Keratinocyte (primary cell): ENCODE measurements at regions not wholly inside any gene's neighbourhood (a gene's known extent, or its start where the extent isn't known, plus 50 kb on each side); places are given as distances from the start of the nearest gene placed in this dataset.

Experiments
- DNase-seq: peaks from one replicate; pipeline ENCODE4 v3.0.0-alpha.2; 2011; ENCODE audit warnings: low read depth, missing footprints, low spot score
- FAIRE-seq: peaks from 2 replicates; lab custom pipeline; 2011; peaks lifted over from hg19 to GRCh38; lab: Jason Lieb, UNC
- H2AFZ ChIP-seq: 2 replicates; pipeline ENCODE4 v1.6.0; 2012; ENCODE audit warnings: low read length, control low read depth, inconsistent platforms; ENCODE audit not compliant: control insufficient read depth
- H3K27ac ChIP-seq: 2 replicates; pipeline ENCODE4 v1.5.1; 2011; ENCODE audit warnings: low read length; ENCODE audit not compliant: control insufficient read depth, insufficient read depth
- H3K27me3 ChIP-seq: 3 replicates; pipeline ENCODE4 v1.6.0; 2011; ENCODE audit warnings: low read length; ENCODE audit not compliant: control insufficient read depth, insufficient read depth; ENCODE audit errors: extremely low read depth
- H3K36me3 ChIP-seq, 2 experiments: 2 replicates in 1 of 2; 3 replicates in 1 of 2; pipeline ENCODE4 v1.5.1; 2011; ENCODE audit warnings: low read length in 2 of 2, mild to moderate bottlenecking in 1 of 2; ENCODE audit not compliant: control insufficient read depth in 2 of 2, insufficient read depth in 2 of 2; ENCODE audit errors: extremely low read depth in 1 of 2
- H3K4me1 ChIP-seq: 3 replicates; pipeline ENCODE4 v1.5.1; 2011; ENCODE audit warnings: low read length; ENCODE audit not compliant: control insufficient read depth, insufficient read depth; ENCODE audit errors: extremely low read depth
- H3K4me2 ChIP-seq: 3 replicates; pipeline ENCODE4 v1.6.0; 2011; ENCODE audit warnings: low read depth, low read length; ENCODE audit not compliant: control insufficient read depth, insufficient read depth; ENCODE audit errors: extremely low read depth
- H3K4me3 ChIP-seq, 3 experiments: fragments of 200-600 bp in 1 of 3; sonication (generic) in 1 of 3; 2 replicates in 2 of 3; 3 replicates in 1 of 3; pipeline ENCODE4 v1.5.1; 2011 to 2016; ENCODE audit warnings: low read length in 3 of 3, mild to moderate bottlenecking in 3 of 3, control low read depth in 2 of 3, inconsistent platforms in 1 of 3, low read depth in 1 of 3, mixed read lengths in 1 of 3, mixed run types in 1 of 3, moderate library complexity in 1 of 3; ENCODE audit not compliant: control insufficient read depth in 2 of 3, insufficient read depth in 2 of 3; ENCODE audit errors: extremely low read depth in 1 of 3
- H3K79me2 ChIP-seq: 2 replicates; pipeline ENCODE4 v1.6.0; 2012; ENCODE audit warnings: low read length; ENCODE audit not compliant: control insufficient read depth, insufficient read depth
- H3K9ac ChIP-seq: 3 replicates; pipeline ENCODE4 v1.6.0; 2011; ENCODE audit warnings: low read length; ENCODE audit not compliant: control insufficient read depth, insufficient read depth; ENCODE audit errors: extremely low read depth
- H3K9me1 ChIP-seq: 3 replicates; pipeline ENCODE4 v1.6.0; 2011; ENCODE audit warnings: low read length; ENCODE audit not compliant: control insufficient read depth, insufficient read depth; ENCODE audit errors: extremely low read depth
- H3K9me3 ChIP-seq: 2 replicates; pipeline ENCODE4 v1.5.1; 2012; ENCODE audit warnings: low read depth, low read length; ENCODE audit not compliant: control insufficient read depth
- H4K20me1 ChIP-seq: 3 replicates; pipeline ENCODE4 v1.6.0; 2011; ENCODE audit warnings: low read length; ENCODE audit not compliant: control insufficient read depth, insufficient read depth; ENCODE audit errors: extremely low read depth
- EZH2 ChIP-seq: IDR thresholded peaks from one replicate; pipeline ENCODE4 v1.6.1; 2012; ENCODE audit warnings: inconsistent platforms, mild to moderate bottlenecking, low read length, moderate library complexity
- dilution Hi-C: fragments of 300-500 bp; cut with MboI; formaldehyde crosslinking; loops from one replicate; pipeline ENCODE4 v1.7.0; 2020; ENCODE audit warnings: low sequenced_read_pairs; ENCODE audit not compliant: extremely low pct_ligation_motif_present
- TF ChIP-seq, protein P1 (sequence below), 3 experiments: IDR thresholded peaks in 1 of 3; conservative IDR thresholded peaks in 1 of 3; optimal IDR thresholded peaks in 1 of 3; 2 replicates in 2 of 3; 3 replicates in 1 of 3; pipeline versions ENCODE3 to v1.5.1; 2011; ENCODE audit warnings: low read length in 3 of 3, mild to moderate bottlenecking in 3 of 3, moderate library complexity in 2 of 3, control low read depth in 1 of 3, inconsistent platforms in 1 of 3; ENCODE audit not compliant: insufficient read depth in 2 of 3; ENCODE audit errors: extremely low read depth in 1 of 3

DNA sequence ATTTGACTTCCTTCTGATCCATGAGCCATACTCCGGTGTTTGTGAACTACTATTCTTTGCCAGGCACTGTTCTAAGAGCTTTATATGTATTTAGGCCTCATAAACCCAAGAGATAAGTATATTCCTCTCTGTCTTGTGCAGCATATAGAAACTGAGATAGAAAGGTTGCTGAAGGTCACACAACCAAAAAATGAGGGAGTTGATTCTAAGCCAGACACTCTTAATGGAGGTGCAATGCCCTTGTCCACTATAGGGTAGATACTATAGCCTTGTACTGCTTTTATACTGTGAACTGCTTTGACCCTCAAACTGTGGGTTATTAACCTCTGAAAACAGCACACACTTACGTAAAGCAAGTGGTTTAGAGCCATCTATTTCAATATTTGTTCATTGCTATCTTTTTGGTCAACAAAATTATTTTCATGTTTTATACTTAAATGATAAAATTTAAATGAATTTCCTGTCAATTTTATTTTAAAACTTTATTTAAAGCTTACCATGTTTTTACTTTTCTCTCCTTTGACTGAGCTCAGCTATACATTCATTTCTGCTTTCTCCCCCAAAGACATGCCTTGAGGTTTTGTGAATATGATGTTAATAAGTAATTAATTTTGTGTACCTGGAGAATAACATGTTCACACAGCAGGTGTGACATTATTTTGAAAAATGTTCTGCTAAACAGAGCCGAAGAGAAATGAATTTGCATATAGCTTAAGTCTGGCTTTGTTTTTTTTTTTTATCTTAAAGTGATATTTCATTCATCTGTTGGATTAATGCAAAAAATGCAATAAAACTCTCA lies 687.3 kb downstream of the DNAJB9 start:
- DNase-seq (no peak), FAIRE-seq (no peak)
- TF ChIP-seq, protein P1, sequence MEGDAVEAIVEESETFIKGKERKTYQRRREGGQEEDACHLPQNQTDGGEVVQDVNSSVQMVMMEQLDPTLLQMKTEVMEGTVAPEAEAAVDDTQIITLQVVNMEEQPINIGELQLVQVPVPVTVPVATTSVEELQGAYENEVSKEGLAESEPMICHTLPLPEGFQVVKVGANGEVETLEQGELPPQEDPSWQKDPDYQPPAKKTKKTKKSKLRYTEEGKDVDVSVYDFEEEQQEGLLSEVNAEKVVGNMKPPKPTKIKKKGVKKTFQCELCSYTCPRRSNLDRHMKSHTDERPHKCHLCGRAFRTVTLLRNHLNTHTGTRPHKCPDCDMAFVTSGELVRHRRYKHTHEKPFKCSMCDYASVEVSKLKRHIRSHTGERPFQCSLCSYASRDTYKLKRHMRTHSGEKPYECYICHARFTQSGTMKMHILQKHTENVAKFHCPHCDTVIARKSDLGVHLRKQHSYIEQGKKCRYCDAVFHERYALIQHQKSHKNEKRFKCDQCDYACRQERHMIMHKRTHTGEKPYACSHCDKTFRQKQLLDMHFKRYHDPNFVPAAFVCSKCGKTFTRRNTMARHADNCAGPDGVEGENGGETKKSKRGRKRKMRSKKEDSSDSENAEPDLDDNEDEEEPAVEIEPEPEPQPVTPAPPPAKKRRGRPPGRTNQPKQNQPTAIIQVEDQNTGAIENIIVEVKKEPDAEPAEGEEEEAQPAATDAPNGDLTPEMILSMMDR (optimal IDR thresholded peaks at IDR 0.05 in 1 of 3, IDR thresholded peaks at IDR 0.05 in 1 of 3, conservative IDR thresholded peaks at IDR 0.05 in 1 of 3; ENCODE audit: extremely low read depth in 1 of 3, insufficient read depth in 2 of 3, low read length in 3 of 3), result no peak
- TF ChIP-seq EZH2, result no peak
- no peak overlapping the region for H3K27ac ChIP-seq
- no peaks in the 10 kb centered on the region for H3K79me2 ChIP-seq
- H4K20me1 ChIP-seq, result no peaks in the 10 kb centered on the region
- peaks cover 3% of the 10 kb centered on the region for H3K4me1 ChIP-seq
- no peak overlapping the region for H3K4me3 ChIP-seq
- H3K27me3 ChIP-seq, result no peaks in the 10 kb centered on the region
- no peaks in the 10 kb centered on the region for H3K9me3 ChIP-seq
- H3K9ac ChIP-seq, result no peak overlapping the region
- no peaks in the 10 kb centered on the region for H3K9me1 ChIP-seq
- dilution Hi-C loops, result no loop called here
- H3K36me3 ChIP-seq, result no peaks in the 10 kb centered on the region
- no peak overlapping the region for H3K4me2 ChIP-seq
- H2AFZ ChIP-seq, result no peak overlapping the region

- H3K4me2 ChIP-seq, result no peak overlapping the region
- H3K27me3 ChIP-seq, result no peaks in the 10 kb centered on the region
- no peaks in the 10 kb centered on the region for H4K20me1 ChIP-seq
- H3K36me3 ChIP-seq, result no peaks in the 10 kb centered on the region
- no peak for DNase-seq
- H3K9me3 ChIP-seq, result no peaks in the 10 kb centered on the region
- no peak overlapping the region for H3K4me3 ChIP-seq
- TF ChIP-seq, protein P1 (optimal IDR thresholded peaks at IDR 0.05 in 1 of 3, IDR thresholded peaks at IDR 0.05 in 1 of 3, conservative IDR thresholded peaks at IDR 0.05 in 1 of 3; ENCODE audit: extremely low read depth in 1 of 3, insufficient read depth in 2 of 3, low read length in 3 of 3), result no peak
- no peak for TF ChIP-seq EZH2
- H3K79me2 ChIP-seq, result no peaks in the 10 kb centered on the region
- H3K9me1 ChIP-seq, result no peaks in the 10 kb centered on the region
- no peak for FAIRE-seq
- H3K27ac ChIP-seq, result no peak overlapping the region
- H3K9ac ChIP-seq, result no peak overlapping the region
- dilution Hi-C loops, result no loop called here
- H3K4me1 ChIP-seq, result peaks cover 3% of the 10 kb centered on the region
- no peak overlapping the region for H2AFZ ChIP-seq
Measured at GRCh38 chr7:109259151-109259550, 689.5 kb downstream of the DNAJB9 start.
